ENCODE measurements at regions not wholly inside any gene's neighbourhood (a gene's known extent, or its start where the extent isn't known, plus 50 kb on each side); places are given as distances from the start of the nearest gene placed in this dataset.

DNA sequence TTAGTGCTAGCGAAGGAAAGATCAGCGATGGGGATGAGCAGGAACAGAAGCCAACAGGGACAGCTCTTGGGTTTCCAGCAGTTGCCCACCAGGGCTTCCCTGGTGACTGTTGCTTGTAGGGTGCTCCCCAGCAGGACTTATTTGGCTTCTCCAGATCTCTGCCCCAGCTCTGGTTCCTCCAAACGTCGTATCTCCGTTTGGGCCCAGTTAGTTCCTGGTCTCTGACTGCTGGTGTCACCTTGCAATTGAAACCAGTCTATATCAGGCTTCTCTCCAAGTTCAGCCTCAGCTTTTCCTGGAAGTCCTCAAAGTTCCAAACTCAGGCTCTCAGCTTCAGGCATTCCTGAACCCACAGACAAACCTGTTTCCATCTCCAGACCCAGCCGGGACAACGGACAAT, 70.8 kb upstream of the NXT1 start:
- no peak overlapping the region for H3K27ac ChIP-seq (ENCODE audit: low read length)
- no peak overlapping the region for H3K9ac ChIP-seq (ENCODE audit: low read length in 2 of 2)
- no peaks in the 10 kb centered on the region for H3K36me3 ChIP-seq (ENCODE audit: control insufficient read depth in 2 of 2, insufficient read depth in 2 of 2, low read length in 2 of 2)

GRCh38 chr20:23278172-23278571, 72.4 kb upstream of the NXT1 start:
- H3K36me3 ChIP-seq (ENCODE audit: control insufficient read depth in 2 of 2, insufficient read depth in 2 of 2, low read length in 2 of 2) = no peaks in the 10 kb centered on the region
- H3K9ac ChIP-seq (ENCODE audit: low read length in 2 of 2) = no peak overlapping the region
- H3K27me3 ChIP-seq (ENCODE audit: control insufficient read depth in 1 of 2, insufficient read depth in 2 of 2, low read length in 2 of 2) = no peaks in the 10 kb centered on the region
- no peak overlapping the region for H3K27ac ChIP-seq (ENCODE audit: low read length)
- H3K4me1 ChIP-seq (ENCODE audit: control insufficient read depth, insufficient read depth, low read length) = no peaks in the 10 kb centered on the region
- no peak overlapping the region for H3K4me3 ChIP-seq (ENCODE audit: low read length in 2 of 2)
- H3K9me3 ChIP-seq (ENCODE audit: control insufficient read depth in 2 of 2, low read length in 2 of 2) = peaks cover 0 to 2% of the 10 kb centered on the region in 2 donors

More for the DNA sequence above, 70.8 kb upstream of the NXT1 start:
- no peaks in the 10 kb centered on the region for H3K4me1 ChIP-seq (ENCODE audit: control insufficient read depth, insufficient read depth, low read length)
- peaks cover 0 to 2% of the 10 kb centered on the region in 2 donors for H3K9me3 ChIP-seq (ENCODE audit: control insufficient read depth in 2 of 2, low read length in 2 of 2)
- H3K27me3 ChIP-seq (ENCODE audit: control insufficient read depth in 1 of 2, insufficient read depth in 2 of 2, low read length in 2 of 2) = no peaks in the 10 kb centered on the region
- H3K4me3 ChIP-seq (ENCODE audit: low read length in 2 of 2) = no peak overlapping the region

DNA sequence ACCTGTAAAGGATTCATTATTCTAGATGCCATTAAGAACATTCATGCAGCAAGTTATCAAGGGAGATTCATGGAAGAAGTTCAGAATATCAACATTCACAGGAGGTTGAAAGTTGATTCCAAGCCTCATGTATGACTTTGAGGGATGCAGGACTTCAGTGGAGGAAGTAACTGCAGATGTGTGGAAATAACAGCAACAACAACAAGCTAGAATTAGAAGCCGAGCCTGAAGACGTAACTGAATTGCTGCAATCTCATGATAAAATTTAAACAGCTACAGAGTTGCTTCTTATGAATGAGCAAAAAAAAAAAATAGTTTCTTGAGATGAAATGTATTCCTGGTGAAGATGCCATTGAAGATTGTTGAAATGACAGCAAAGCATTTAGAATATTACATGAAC, 73.3 kb upstream of the NXT1 start:
- Histone ChIP-seq H3K9me3 (ENCODE audit: control insufficient read depth in 2 of 2, low read length in 2 of 2) (peaks cover 0 to 2% of the 10 kb centered on the region in 2 donors), H3K36me3 (ENCODE audit: control insufficient read depth in 2 of 2, insufficient read depth in 2 of 2, low read length in 2 of 2) (no peaks in the 10 kb centered on the region), H3K4me3 (ENCODE audit: low read length in 2 of 2) (no peak overlapping the region), H3K27me3 (ENCODE audit: control insufficient read depth in 1 of 2, insufficient read depth in 2 of 2, low read length in 2 of 2) (no peaks in the 10 kb centered on the region), H3K9ac (ENCODE audit: low read length in 2 of 2) (no peak overlapping the region), H3K27ac (ENCODE audit: low read length) (no peak overlapping the region), H3K4me1 (ENCODE audit: control insufficient read depth, insufficient read depth, low read length) (no peaks in the 10 kb centered on the region)

DNA sequence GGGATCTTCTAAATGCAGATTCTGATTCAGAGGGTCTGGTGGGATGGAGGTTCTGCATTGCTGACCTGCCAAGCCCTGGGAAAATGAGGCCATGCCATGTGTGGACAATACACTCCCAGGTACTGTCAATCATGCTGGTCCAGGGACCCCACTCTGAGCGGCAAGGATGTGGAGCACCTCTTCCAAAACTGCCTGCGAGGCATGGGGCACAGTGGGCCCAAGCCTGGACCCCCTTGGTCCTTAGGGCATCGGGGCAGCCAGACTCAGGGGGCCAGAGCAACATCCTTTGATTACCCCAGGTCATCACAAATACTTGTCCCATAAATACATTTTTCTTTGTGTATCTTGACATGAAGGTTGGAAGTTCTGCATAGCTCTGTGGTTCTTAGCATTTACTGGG, 76.8 kb upstream of the NXT1 start:
- Histone ChIP-seq H3K9me3 (ENCODE audit: control insufficient read depth in 2 of 2, low read length in 2 of 2) (peaks cover 0 to 2% of the 10 kb centered on the region in 2 donors), H3K4me3 (ENCODE audit: low read length in 2 of 2) (no peak overlapping the region), H3K27me3 (ENCODE audit: control insufficient read depth in 1 of 2, insufficient read depth in 2 of 2, low read length in 2 of 2) (no peaks in the 10 kb centered on the region), H3K9ac (ENCODE audit: low read length in 2 of 2) (no peak overlapping the region), H3K4me1 (ENCODE audit: control insufficient read depth, insufficient read depth, low read length) (no peaks in the 10 kb centered on the region), H3K27ac (ENCODE audit: low read length) (no peak overlapping the region), H3K36me3 (ENCODE audit: control insufficient read depth in 2 of 2, insufficient read depth in 2 of 2, low read length in 2 of 2) (no peaks in the 10 kb centered on the region)

DNA sequence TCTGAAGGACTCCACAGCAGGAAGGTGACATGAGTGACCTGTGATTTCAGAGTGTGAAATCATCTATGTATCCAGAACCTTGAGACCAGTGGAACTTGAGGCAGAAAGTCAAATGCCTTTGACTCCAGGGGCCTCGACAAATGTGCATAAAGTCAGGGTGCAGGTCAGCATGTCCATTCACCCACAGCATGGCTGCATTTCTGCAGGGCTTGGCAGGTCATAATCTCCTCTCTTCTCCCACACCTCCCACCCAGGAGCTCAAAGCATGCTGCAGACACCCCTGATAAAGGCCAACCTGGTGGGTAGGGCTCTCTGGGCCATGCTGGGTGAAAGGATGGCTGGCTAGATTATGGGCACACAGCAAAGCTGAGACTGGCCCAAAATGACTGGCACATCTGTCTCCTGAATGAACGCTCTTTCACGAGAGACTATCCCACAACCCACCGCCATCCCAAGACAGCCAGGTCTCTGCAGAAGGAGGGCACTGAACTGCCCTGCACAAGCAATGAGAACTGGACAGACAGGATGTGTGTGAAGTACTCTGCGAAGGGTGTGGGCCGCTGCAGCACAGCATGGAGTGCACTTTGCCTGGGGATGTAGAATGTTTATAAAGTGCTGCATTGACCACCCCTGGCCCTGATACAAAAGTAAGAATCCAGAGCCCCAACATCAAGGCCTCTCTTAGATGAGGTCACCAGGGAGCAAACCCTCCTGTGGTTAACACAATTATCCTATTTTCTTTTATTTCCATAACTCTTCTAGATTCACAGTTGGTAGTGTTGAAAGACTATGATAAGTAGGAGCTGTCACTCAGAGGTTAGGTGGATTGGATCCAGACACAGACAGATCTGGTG, 78.2 kb upstream of the NXT1 start:
- Histone ChIP-seq H3K4me3 (ENCODE audit: low read length in 2 of 2) (no peak overlapping the region), H3K9me3 (ENCODE audit: control insufficient read depth in 2 of 2, low read length in 2 of 2) (peaks cover 0 to 2% of the 10 kb centered on the region in 2 donors), H3K27ac (ENCODE audit: low read length) (no peak overlapping the region), H3K4me1 (ENCODE audit: control insufficient read depth, insufficient read depth, low read length) (no peaks in the 10 kb centered on the region), H3K36me3 (ENCODE audit: control insufficient read depth in 2 of 2, insufficient read depth in 2 of 2, low read length in 2 of 2) (no peaks in the 10 kb centered on the region), H3K9ac (ENCODE audit: low read length in 2 of 2) (no peak overlapping the region), H3K27me3 (ENCODE audit: control insufficient read depth in 1 of 2, insufficient read depth in 2 of 2, low read length in 2 of 2) (no peaks in the 10 kb centered on the region)

DNA sequence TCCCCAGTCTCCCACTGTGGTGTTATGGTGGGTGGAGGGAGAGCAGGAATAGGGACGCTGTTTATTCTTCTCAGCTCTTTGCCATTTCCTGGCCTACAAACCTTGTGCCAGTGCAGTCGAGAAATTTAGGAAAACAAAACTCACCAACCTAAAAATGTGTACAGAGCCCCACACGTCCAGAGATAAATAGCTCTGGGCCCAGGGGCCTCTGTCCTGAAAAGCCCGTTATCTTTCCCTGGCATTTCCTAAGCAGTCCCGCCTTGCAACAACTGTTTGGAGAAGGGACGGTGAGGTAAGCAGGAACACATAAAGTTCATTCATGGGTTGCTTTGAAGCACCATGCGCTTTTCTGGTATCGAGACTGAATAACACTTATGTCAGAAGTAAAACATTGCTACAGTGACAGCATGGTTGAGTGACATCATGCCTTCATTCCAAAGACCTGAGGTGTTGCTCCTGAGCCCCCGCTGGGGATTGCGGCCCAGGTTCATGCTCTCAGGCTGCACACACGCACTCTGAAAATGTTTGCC, 80.1 kb upstream of the NXT1 start:
- no peaks in the 10 kb centered on the region for H3K9me3 ChIP-seq (ENCODE audit: control insufficient read depth in 2 of 2, low read length in 2 of 2)
- H3K27ac ChIP-seq (ENCODE audit: low read length) = peak overlapping the region; percentile 6
- no peaks in the 10 kb centered on the region for H3K36me3 ChIP-seq (ENCODE audit: control insufficient read depth in 2 of 2, insufficient read depth in 2 of 2, low read length in 2 of 2)
- no peaks in the 10 kb centered on the region for H3K27me3 ChIP-seq (ENCODE audit: control insufficient read depth in 1 of 2, insufficient read depth in 2 of 2, low read length in 2 of 2)
- H3K4me3 ChIP-seq (ENCODE audit: low read length in 2 of 2) = no peak overlapping the region
- H3K9ac ChIP-seq (ENCODE audit: low read length in 2 of 2) = no peak overlapping the region
- H3K4me1 ChIP-seq (ENCODE audit: control insufficient read depth, insufficient read depth, low read length) = no peaks in the 10 kb centered on the region

GRCh38 chr20:23269954-23270353, 80.6 kb upstream of the NXT1 start:
- no peak overlapping the region for H3K9ac ChIP-seq (ENCODE audit: low read length in 2 of 2)

GRCh38 chr20:23268792-23269354, 81.7 kb upstream of the NXT1 start:
- Histone ChIP-seq H3K36me3 (ENCODE audit: control insufficient read depth in 2 of 2, insufficient read depth in 2 of 2, low read length in 2 of 2) (no peaks in the 10 kb centered on the region), H3K9ac (ENCODE audit: low read length in 2 of 2) (no peak overlapping the region), H3K27ac (ENCODE audit: low read length) (no peak overlapping the region), H3K27me3 (ENCODE audit: control insufficient read depth in 1 of 2, insufficient read depth in 2 of 2, low read length in 2 of 2) (no peaks in the 10 kb centered on the region), H3K4me1 (ENCODE audit: control insufficient read depth, insufficient read depth, low read length) (no peaks in the 10 kb centered on the region), H3K9me3 (ENCODE audit: control insufficient read depth in 2 of 2, low read length in 2 of 2) (no peaks in the 10 kb centered on the region), H3K4me3 (ENCODE audit: low read length in 2 of 2) (no peak overlapping the region)

More at GRCh38 chr20:23269954-23270353, 80.6 kb upstream of the NXT1 start:
- H3K4me3 ChIP-seq (ENCODE audit: low read length in 2 of 2) = no peak overlapping the region
- H3K27ac ChIP-seq (ENCODE audit: low read length) = peak overlapping the region; percentile 6
- no peaks in the 10 kb centered on the region for H3K27me3 ChIP-seq (ENCODE audit: control insufficient read depth in 1 of 2, insufficient read depth in 2 of 2, low read length in 2 of 2)
- H3K9me3 ChIP-seq (ENCODE audit: control insufficient read depth in 2 of 2, low read length in 2 of 2) = no peaks in the 10 kb centered on the region
- H3K4me1 ChIP-seq (ENCODE audit: control insufficient read depth, insufficient read depth, low read length) = no peaks in the 10 kb centered on the region
- H3K36me3 ChIP-seq (ENCODE audit: control insufficient read depth in 2 of 2, insufficient read depth in 2 of 2, low read length in 2 of 2) = no peaks in the 10 kb centered on the region

DNA sequence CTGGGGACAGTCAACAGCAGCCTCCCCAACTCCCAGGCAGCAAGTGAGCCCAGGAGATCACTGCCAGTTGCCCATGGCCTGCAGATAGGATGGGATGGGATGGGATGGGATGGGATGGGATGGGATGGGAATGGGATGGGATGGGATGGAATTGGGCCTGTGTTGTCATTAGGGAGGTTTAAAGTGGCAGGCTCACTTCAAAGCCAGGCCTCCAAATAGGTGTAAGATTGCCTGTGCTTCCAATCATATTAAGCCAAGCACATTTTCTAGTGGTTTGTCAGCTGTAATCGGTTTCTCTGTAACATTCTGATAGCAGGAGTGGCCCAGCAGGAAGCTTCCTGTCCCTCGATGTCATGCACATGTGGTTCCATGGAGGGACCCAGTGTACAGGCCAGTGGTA, 82.7 kb upstream of the NXT1 start:
- Histone ChIP-seq H3K9me3 (ENCODE audit: control insufficient read depth in 2 of 2, low read length in 2 of 2) (no peaks in the 10 kb centered on the region), H3K27me3 (ENCODE audit: control insufficient read depth in 1 of 2, insufficient read depth in 2 of 2, low read length in 2 of 2) (no peaks in the 10 kb centered on the region), H3K4me3 (ENCODE audit: low read length in 2 of 2) (no peak overlapping the region), H3K9ac (ENCODE audit: low read length in 2 of 2) (no peak overlapping the region), H3K27ac (ENCODE audit: low read length) (no peak overlapping the region), H3K4me1 (ENCODE audit: control insufficient read depth, insufficient read depth, low read length) (no peaks in the 10 kb centered on the region), H3K36me3 (ENCODE audit: control insufficient read depth in 2 of 2, insufficient read depth in 2 of 2, low read length in 2 of 2) (no peaks in the 10 kb centered on the region)

DNA sequence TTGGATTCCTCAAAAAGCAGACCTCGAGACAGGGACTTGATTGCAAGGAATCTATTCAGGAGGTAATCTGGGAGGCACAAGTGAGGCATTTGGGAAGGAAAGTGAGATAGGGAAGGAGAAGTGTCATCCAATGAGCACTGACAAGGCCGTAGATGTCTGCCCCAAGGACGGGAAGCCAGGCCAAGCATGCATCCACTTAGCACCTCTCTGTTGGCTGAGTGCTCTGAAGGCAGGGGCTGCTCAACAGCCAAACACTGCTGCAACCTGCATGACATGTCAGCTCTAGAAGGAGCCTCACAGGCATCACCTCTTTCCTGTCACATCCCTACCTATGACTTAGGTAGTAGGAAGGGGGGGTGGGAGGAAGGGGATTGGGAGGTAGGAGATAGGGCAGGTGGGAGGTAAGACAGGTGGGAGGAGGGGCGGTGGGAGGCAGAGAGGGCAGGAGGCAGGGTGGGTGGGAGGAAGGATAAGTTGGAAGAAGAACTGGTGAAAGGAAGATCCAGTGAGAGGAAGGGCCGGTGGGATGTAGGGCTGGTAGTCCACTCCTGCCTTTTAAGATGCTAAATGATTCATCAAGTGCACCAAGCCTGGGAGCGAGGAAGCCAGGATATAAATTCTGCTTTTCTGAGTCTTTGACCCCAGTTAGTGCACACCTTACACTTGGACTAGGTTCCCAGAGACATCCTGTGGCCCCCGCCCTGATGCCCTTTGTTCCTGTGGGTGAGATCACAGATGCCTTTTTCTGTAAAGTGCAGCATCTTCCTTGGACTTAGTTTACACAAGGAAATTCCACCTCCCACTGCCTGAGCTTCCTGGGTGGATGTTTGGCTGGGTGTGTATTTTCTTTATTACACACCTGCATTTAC, 83.8 kb upstream of the NXT1 start:
- H3K4me3 ChIP-seq (ENCODE audit: low read length in 2 of 2) = no peak overlapping the region
- no peaks in the 10 kb centered on the region for H3K36me3 ChIP-seq (ENCODE audit: control insufficient read depth in 2 of 2, insufficient read depth in 2 of 2, low read length in 2 of 2)

More for the DNA sequence above, 83.8 kb upstream of the NXT1 start:
- Histone ChIP-seq H3K9ac (ENCODE audit: low read length in 2 of 2) (no peak overlapping the region), H3K27me3 (ENCODE audit: control insufficient read depth in 1 of 2, insufficient read depth in 2 of 2, low read length in 2 of 2) (no peaks in the 10 kb centered on the region), H3K4me1 (ENCODE audit: control insufficient read depth, insufficient read depth, low read length) (no peaks in the 10 kb centered on the region), H3K27ac (ENCODE audit: low read length) (no peak overlapping the region), H3K9me3 (ENCODE audit: control insufficient read depth in 2 of 2, low read length in 2 of 2) (no peaks in the 10 kb centered on the region)

All from stomach smooth muscle (tissue), 2 donors.